ENCODE measurements at regions not wholly inside any gene's neighbourhood (a gene's known extent, or its start where the extent isn't known, plus 50 kb on each side); places are given as distances from the start of the nearest gene placed in this dataset.
"Not testable (repeated sequence)": the region's sequence is repeated elsewhere in the genome, so short reads cannot be mapped to it uniquely, and the experiment has no call there.

DNA sequence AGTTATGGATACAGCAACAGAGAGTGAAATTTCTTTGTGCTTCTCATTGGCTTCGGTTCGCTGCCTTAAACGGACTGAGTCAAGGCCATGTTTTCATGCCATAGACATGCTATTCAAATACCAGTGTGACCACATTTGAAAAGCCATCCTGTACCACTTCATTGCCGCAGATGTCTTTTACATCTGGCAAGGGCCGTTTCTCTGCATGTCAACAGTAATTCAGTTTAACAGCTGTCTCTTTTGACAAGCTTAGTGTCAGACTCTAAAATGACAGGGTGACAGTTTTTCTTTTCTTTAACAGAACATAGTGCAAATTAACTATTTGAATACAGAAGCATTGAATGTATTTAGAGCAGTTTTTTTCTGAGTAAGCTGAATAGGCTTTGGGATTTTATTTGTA is 362.2 kb upstream of the POU3F4 start:
- Histone ChIP-seq H3K4me1 (ENCODE audit: control insufficient read depth, insufficient read depth, low read length) (no peaks in the 10 kb centered on the region), H3K9me3 (ENCODE audit: control insufficient read depth, low read length) (no peaks in the 10 kb centered on the region), H3K36me3 (ENCODE audit: control insufficient read depth, insufficient read depth, low read length) (no peaks in the 10 kb centered on the region), H3K9ac (ENCODE audit: extremely low read depth, low read length, poor library complexity, severe bottlenecking) (no peak overlapping the region), H3K27me3 (ENCODE audit: control insufficient read depth, insufficient read depth, low read length, poor library complexity, severe bottlenecking) (no peaks in the 10 kb centered on the region), H3K27ac (ENCODE audit: low read depth, low read length) (no peak overlapping the region), H3K4me3 (ENCODE audit: low read length) (no peak overlapping the region)
- Mint-ChIP-seq H3K36me3 (ENCODE audit: low read depth) (no peaks in the 10 kb centered on the region), H3K4me3 (no peak overlapping the region), H3K9me3 (peaks cover 25% of the 10 kb centered on the region), H3K27me3 (ENCODE audit: insufficient read depth) (no peaks in the 10 kb centered on the region), H3K4me1 (no peaks in the 10 kb centered on the region), H3K27ac (no peak overlapping the region)
- TF ChIP-seq, protein P1, sequence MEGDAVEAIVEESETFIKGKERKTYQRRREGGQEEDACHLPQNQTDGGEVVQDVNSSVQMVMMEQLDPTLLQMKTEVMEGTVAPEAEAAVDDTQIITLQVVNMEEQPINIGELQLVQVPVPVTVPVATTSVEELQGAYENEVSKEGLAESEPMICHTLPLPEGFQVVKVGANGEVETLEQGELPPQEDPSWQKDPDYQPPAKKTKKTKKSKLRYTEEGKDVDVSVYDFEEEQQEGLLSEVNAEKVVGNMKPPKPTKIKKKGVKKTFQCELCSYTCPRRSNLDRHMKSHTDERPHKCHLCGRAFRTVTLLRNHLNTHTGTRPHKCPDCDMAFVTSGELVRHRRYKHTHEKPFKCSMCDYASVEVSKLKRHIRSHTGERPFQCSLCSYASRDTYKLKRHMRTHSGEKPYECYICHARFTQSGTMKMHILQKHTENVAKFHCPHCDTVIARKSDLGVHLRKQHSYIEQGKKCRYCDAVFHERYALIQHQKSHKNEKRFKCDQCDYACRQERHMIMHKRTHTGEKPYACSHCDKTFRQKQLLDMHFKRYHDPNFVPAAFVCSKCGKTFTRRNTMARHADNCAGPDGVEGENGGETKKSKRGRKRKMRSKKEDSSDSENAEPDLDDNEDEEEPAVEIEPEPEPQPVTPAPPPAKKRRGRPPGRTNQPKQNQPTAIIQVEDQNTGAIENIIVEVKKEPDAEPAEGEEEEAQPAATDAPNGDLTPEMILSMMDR (conservative IDR thresholded peaks at IDR 0.05) = no peak
- no peak for DNase-seq
- WGBS, 2 experiments (ENCODE audit: insufficient coverage in 1 of 2, insufficient read length in 1 of 2) = 67 to 90% methylated on average over 1 to 5 of the region's 5 CpGs

DNA sequence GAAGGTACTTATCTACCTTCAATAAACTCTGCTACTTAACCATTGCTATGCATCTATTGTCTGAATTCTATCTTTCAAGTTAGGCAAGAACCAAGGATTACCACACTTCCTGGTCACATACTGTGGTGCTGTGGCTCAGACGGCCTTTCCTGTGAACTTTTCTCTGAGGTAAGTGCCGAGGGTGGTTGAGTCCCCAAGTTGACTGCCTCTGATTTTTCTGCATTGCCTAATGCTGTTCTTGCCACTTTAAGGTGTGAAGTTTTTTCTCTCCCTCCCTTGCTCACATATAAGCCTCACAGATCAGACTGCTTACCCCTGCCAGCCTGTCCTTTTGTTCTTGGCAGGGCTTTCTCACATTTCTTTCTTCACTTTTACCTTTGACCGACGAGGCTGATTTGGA is 348.0 kb upstream of the POU3F4 start:
- no peak overlapping the region for H3K27ac ChIP-seq (ENCODE audit: low read depth, low read length)
- Mint-ChIP-seq H3K36me3 (ENCODE audit: low read depth) (no peaks in the 10 kb centered on the region), H3K9me3 (peaks cover 34% of the 10 kb centered on the region), H3K27ac (peak overlapping the region; percentile 76), H3K4me1 (peaks cover 17% of the 10 kb centered on the region), H3K4me3 (no peak overlapping the region), H3K27me3 (ENCODE audit: insufficient read depth) (no peaks in the 10 kb centered on the region)
- H3K4me1 ChIP-seq (ENCODE audit: control insufficient read depth, insufficient read depth, low read length) = no peaks in the 10 kb centered on the region
- H3K27me3 ChIP-seq (ENCODE audit: control insufficient read depth, insufficient read depth, low read length, poor library complexity, severe bottlenecking) = no peaks in the 10 kb centered on the region
- no peaks in the 10 kb centered on the region for H3K9me3 ChIP-seq (ENCODE audit: control insufficient read depth, low read length)
- WGBS, 2 experiments (ENCODE audit: insufficient coverage in 1 of 2, insufficient read length in 1 of 2) = 51% methylated on average over 3 of the region's 4 CpGs; no CpG with 5 or more reads in 1 of the 2 experiments
- no peaks in the 10 kb centered on the region for H3K36me3 ChIP-seq (ENCODE audit: control insufficient read depth, insufficient read depth, low read length)
- no peak overlapping the region for H3K4me3 ChIP-seq (ENCODE audit: low read length)
- DNase-seq = peak; percentile 61
- TF ChIP-seq, protein P1 (conservative IDR thresholded peaks at IDR 0.05) = no peak
- no peak overlapping the region for H3K9ac ChIP-seq (ENCODE audit: extremely low read depth, low read length, poor library complexity, severe bottlenecking)

DNA sequence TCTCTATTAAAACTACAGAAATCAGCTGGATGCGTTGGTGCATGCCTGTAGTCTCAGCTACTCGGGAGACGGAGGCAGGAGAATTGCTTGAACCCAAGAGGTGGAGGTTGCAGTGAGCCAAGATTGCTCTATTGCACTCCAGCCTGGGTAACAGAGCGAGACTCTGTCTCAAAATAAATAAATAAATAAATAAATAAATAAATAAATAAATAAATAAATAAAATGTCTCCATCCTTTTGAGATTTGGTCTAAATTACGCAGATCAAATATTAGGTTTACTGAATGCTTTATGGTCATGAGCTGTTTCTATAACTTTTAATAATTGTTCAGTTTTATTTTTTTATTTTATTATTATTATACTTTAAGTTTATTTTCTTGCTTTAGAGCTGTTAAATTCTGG is 344.0 kb upstream of the POU3F4 start:
- not testable (repeated sequence) for H3K9ac ChIP-seq (ENCODE audit: extremely low read depth, low read length, poor library complexity, severe bottlenecking)

DNA sequence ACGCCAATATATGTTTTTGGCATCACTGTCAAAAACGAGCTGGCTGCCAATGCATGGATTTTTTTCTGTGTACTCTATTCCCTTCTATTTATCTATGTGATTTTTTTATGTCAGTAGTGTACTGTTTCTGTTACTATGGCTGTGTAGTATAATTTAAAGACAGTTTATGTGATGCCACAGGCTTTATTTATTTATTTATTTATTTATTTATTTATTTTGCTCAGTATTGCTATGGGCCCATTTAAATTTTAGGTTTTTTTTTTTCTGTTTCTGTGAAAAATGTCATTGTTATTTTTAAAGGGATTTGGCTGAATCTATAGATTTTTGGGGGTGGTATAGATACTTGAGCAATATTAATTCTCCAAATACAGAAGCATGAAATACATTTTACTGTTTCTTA is 338.4 kb upstream of the POU3F4 start:
- DNase-seq = no peak
- Histone ChIP-seq H3K27me3 (ENCODE audit: control insufficient read depth, insufficient read depth, low read length, poor library complexity, severe bottlenecking) (no peaks in the 10 kb centered on the region), H3K36me3 (ENCODE audit: control insufficient read depth, insufficient read depth, low read length) (no peaks in the 10 kb centered on the region), H3K4me1 (ENCODE audit: control insufficient read depth, insufficient read depth, low read length) (no peaks in the 10 kb centered on the region), H3K27ac (ENCODE audit: low read depth, low read length) (no peak overlapping the region), H3K4me3 (ENCODE audit: low read length) (no peak overlapping the region), H3K9ac (ENCODE audit: extremely low read depth, low read length, poor library complexity, severe bottlenecking) (no peak overlapping the region), H3K9me3 (ENCODE audit: control insufficient read depth, low read length) (no peaks in the 10 kb centered on the region)
- TF ChIP-seq, protein P1 (conservative IDR thresholded peaks at IDR 0.05) = no peak
- Mint-ChIP-seq H3K27ac (no peak overlapping the region), H3K4me3 (no peak overlapping the region), H3K27me3 (ENCODE audit: insufficient read depth) (no peaks in the 10 kb centered on the region), H3K4me1 (no peaks in the 10 kb centered on the region), H3K9me3 (peaks cover 40% of the 10 kb centered on the region), H3K36me3 (ENCODE audit: low read depth) (no peaks in the 10 kb centered on the region)
- WGBS, 2 experiments (ENCODE audit: insufficient coverage in 1 of 2, insufficient read length in 1 of 2) = no CpG with 5 or more reads among the region's 2 CpGs

More for the DNA sequence above, 344.0 kb upstream of the POU3F4 start:
- not testable (repeated sequence) for H3K9me3 ChIP-seq (ENCODE audit: control insufficient read depth, low read length); H3K4me1 ChIP-seq (ENCODE audit: control insufficient read depth, insufficient read depth, low read length); H3K27me3 Mint-ChIP-seq (ENCODE audit: insufficient read depth); H3K27me3 ChIP-seq (ENCODE audit: control insufficient read depth, insufficient read depth, low read length, poor library complexity, severe bottlenecking); H3K4me1 Mint-ChIP-seq; H3K36me3 Mint-ChIP-seq (ENCODE audit: low read depth); DNase-seq; H3K4me3 Mint-ChIP-seq; H3K36me3 ChIP-seq (ENCODE audit: control insufficient read depth, insufficient read depth, low read length); H3K27ac ChIP-seq (ENCODE audit: low read depth, low read length); H3K4me3 ChIP-seq (ENCODE audit: low read length); H3K27ac Mint-ChIP-seq
- peaks cover 30% of the 10 kb centered on the region for H3K9me3 Mint-ChIP-seq
- 88% methylated on average over 3 of the region's 5 CpGs; no CpG with 5 or more reads in 1 of the 2 experiments for WGBS, 2 experiments (ENCODE audit: insufficient coverage in 1 of 2, insufficient read length in 1 of 2)
